MM.1S (cell line): ENCODE measurements at regions not wholly inside any gene's neighbourhood (a gene's known extent, or its start where the extent isn't known, plus 50 kb on each side); places are given as distances from the start of the nearest gene placed in this dataset.

Experiments used
- DNase-seq: peaks from one replicate; pipeline ENCODE4 v3.0.0-alpha.2; 2015
- H2AFZ ChIP-seq: fragments of 300-600 bp; sonication (generic); 2 replicates; pipeline ENCODE4 v1.6.0; 2016; ENCODE audit warnings: antibody characterized with exemption, low read length
- H3F3A ChIP-seq: fragments of 300-600 bp; sonication (generic); 2 replicates; pipeline ENCODE4 v1.6.1; 2016; ENCODE audit warnings: mild to moderate bottlenecking, antibody characterized with exemption, low read length, moderate library complexity, mixed read lengths; ENCODE audit not compliant: insufficient read depth
- H3K27ac ChIP-seq: fragments of 300-600 bp; sonication (generic); 2 replicates; pipeline ENCODE4 v1.5.1; 2016; ENCODE audit warnings: mild to moderate bottlenecking, low read length
- H3K27me3 ChIP-seq: fragments of 300-600 bp; sonication (generic); replicated peaks from 2 replicates; pipeline ENCODE4 v1.6.0; 2016; ENCODE audit warnings: low read length; ENCODE audit not compliant: insufficient read depth
- H3K36me3 ChIP-seq: fragments of 300-600 bp; sonication (generic); replicated peaks from 2 replicates; pipeline ENCODE4 v1.6.1; 2016; ENCODE audit warnings: mild to moderate bottlenecking, low read length, mixed read lengths; ENCODE audit not compliant: insufficient read depth
- H3K4me1 ChIP-seq: fragments of 300-600 bp; sonication (generic); 2 replicates; pipeline ENCODE4 v1.6.1; 2016; ENCODE audit warnings: low read length, mixed read lengths
- H3K4me2 ChIP-seq: fragments of 300-600 bp; sonication (generic); 2 replicates; pipeline ENCODE4 v1.6.0; 2016; ENCODE audit warnings: low read depth, low read length
- H3K4me3 ChIP-seq: fragments of 300-600 bp; sonication (generic); 2 replicates; pipeline ENCODE4 v1.5.1; 2016; ENCODE audit warnings: low read length, mixed read lengths
- H3K79me2 ChIP-seq: fragments of 300-600 bp; sonication (generic); 2 replicates; pipeline ENCODE4 v1.6.1; 2016; ENCODE audit warnings: mixed run types, low read length, mixed read lengths
- H3K9ac ChIP-seq: fragments of 300-600 bp; sonication (generic); 2 replicates; pipeline ENCODE4 v1.6.1; 2016; ENCODE audit warnings: low read length, mixed read lengths
- H3K9me2 ChIP-seq: fragments of 300-600 bp; sonication (generic); replicated peaks from 2 replicates; pipeline ENCODE4 v1.6.1; 2016; ENCODE audit warnings: mild to moderate bottlenecking, low read length, mixed read lengths; ENCODE audit not compliant: insufficient read depth
- H3K9me3 ChIP-seq: fragments of 300-600 bp; sonication (generic); replicated peaks from 2 replicates; pipeline ENCODE4 v1.6.1; 2016; ENCODE audit warnings: mild to moderate bottlenecking, low read length, mixed read lengths; ENCODE audit not compliant: insufficient read depth
- H4K20me1 ChIP-seq: fragments of 300-600 bp; sonication (generic); 2 replicates; pipeline ENCODE4 v1.6.1; 2016; ENCODE audit warnings: mild to moderate bottlenecking, low read length, moderate library complexity, mixed read lengths; ENCODE audit not compliant: insufficient read depth
- CTCF ChIP-seq: fragments of 300-600 bp; sonication (generic); IDR thresholded peaks from 2 replicates; pipeline ENCODE4 v1.5.1; 2016; ENCODE audit warnings: antibody characterized with exemption, low read length, mixed read lengths
- EZH2 ChIP-seq: fragments of 300-600 bp; sonication (generic); optimal IDR thresholded peaks from 2 replicates; pipeline ENCODE3; 2017; ENCODE audit warnings: low read depth, mild to moderate bottlenecking, antibody characterized with exemption, low read length, mixed read lengths
- EZH2phosphoT487 ChIP-seq: fragments of 300-600 bp; sonication (generic); IDR thresholded peaks from 2 replicates; pipeline ENCODE4 v1.6.1; 2018; ENCODE audit warnings: antibody characterized with exemption, low read length

DNA sequence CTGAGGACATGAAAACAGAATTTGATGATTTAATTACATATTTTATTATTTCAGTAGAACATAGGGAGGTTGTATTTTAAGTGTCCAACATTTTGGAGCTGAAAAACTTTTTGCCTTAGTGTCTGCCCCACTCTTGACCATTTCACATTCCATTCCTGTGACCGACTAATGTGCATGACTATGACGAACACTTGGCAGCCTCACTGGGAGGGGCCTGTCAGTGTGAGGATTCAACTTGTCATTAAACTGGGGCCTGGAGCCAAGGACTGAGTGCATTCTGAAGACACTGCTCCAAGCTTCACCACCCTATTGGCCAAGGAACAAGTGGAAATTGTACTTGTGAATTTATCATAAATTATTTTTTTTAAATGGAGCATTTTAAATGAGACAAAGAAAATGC lies 661.3 kb downstream of the BCKDHB start:
- Histone ChIP-seq H3K4me2 (no peak overlapping the region), H3K27me3 (no peaks in the 10 kb centered on the region), H3K9me2 (no peaks in the 10 kb centered on the region), H3K36me3 (no peaks in the 10 kb centered on the region), H3K4me3 (no peak overlapping the region), H2AFZ (no peak overlapping the region), H3K27ac (no peak overlapping the region), H3K79me2 (no peaks in the 10 kb centered on the region), H4K20me1 (no peaks in the 10 kb centered on the region), H3K4me1 (no peaks in the 10 kb centered on the region), H3K9me3 (no peaks in the 10 kb centered on the region), H3F3A (no peaks in the 10 kb centered on the region), H3K9ac (no peak overlapping the region)
- TF ChIP-seq CTCF (no peak), EZH2 (no peak), EZH2phosphoT487 (no peak)
- no peak for DNase-seq

- Histone ChIP-seq H3K9ac (no peak overlapping the region), H3K27me3 (no peaks in the 10 kb centered on the region), H3K27ac (no peak overlapping the region), H3K4me1 (no peaks in the 10 kb centered on the region), H3K4me3 (no peak overlapping the region), H3K79me2 (no peaks in the 10 kb centered on the region), H2AFZ (no peak overlapping the region), H3K9me3 (no peaks in the 10 kb centered on the region), H3K36me3 (no peaks in the 10 kb centered on the region), H3K9me2 (no peaks in the 10 kb centered on the region), H3K4me2 (no peak overlapping the region), H4K20me1 (no peaks in the 10 kb centered on the region), H3F3A (no peaks in the 10 kb centered on the region)
- TF ChIP-seq CTCF (no peak), EZH2 (no peak), EZH2phosphoT487 (no peak)
- no peak for DNase-seq
Observed at GRCh38 chr6:80744213-80744612, 637.7 kb downstream of the BCKDHB start.

- DNase-seq = peak; percentile 51
- no peak overlapping the region for H3K4me2 ChIP-seq
- no peak overlapping the region for H3K4me3 ChIP-seq
- no peaks in the 10 kb centered on the region for H4K20me1 ChIP-seq
- H3K9me3 ChIP-seq = no peaks in the 10 kb centered on the region
- no peaks in the 10 kb centered on the region for H3F3A ChIP-seq
- H3K79me2 ChIP-seq = no peaks in the 10 kb centered on the region
- no peak overlapping the region for H3K27ac ChIP-seq
- no peak overlapping the region for H3K9ac ChIP-seq
- no peaks in the 10 kb centered on the region for H3K9me2 ChIP-seq
- H3K36me3 ChIP-seq = no peaks in the 10 kb centered on the region
- no peak overlapping the region for H2AFZ ChIP-seq
- TF ChIP-seq EZH2 = no peak
- TF ChIP-seq EZH2phosphoT487 = no peak
- peak; percentile 51 for TF ChIP-seq CTCF
- H3K27me3 ChIP-seq = no peaks in the 10 kb centered on the region
- H3K4me1 ChIP-seq = no peaks in the 10 kb centered on the region
Observed at GRCh38 chr6:80742481-80742880, 636.0 kb downstream of the BCKDHB start.
